DND-41 (cell line): ENCODE measurements at regions not wholly inside any gene's neighbourhood (a gene's known extent, or its start where the extent isn't known, plus 50 kb on each side); places are given as distances from the start of the nearest gene placed in this dataset.

ENCODE experiments used
- ATAC-seq: fragments of 200-7000 bp; cut with Tn5 transposase; 3 replicates; pipeline ENCODE4 v1.9.1; 2021; ENCODE audit warnings: low read depth; ENCODE audit not compliant: insufficient read depth
- DNase-seq: peaks from one replicate; pipeline ENCODE4 v3.0.0-alpha.2; 2020
- H2AFZ ChIP-seq: 2 replicates; pipeline ENCODE4 v1.6.0; 2012; ENCODE audit warnings: low read depth, low read length
- H3K27ac ChIP-seq: 2 replicates; pipeline ENCODE4 v1.5.1; 2012; ENCODE audit warnings: low read length, inconsistent platforms
- H3K27me3 ChIP-seq: fragments of 200-600 bp; sonication (generic); 2 replicates; pipeline ENCODE4 v1.6.0; 2012; ENCODE audit warnings: low read length, mild to moderate bottlenecking, inconsistent platforms; ENCODE audit not compliant: insufficient read depth, poor library complexity
- H3K36me3 ChIP-seq: 2 replicates; pipeline ENCODE4 v1.5.1; 2012; ENCODE audit warnings: low read length, inconsistent platforms; ENCODE audit not compliant: insufficient read depth
- H3K4me1 ChIP-seq: 2 replicates; pipeline ENCODE4 v1.5.1; 2012; ENCODE audit warnings: mild to moderate bottlenecking, low read length; ENCODE audit not compliant: insufficient read depth
- H3K4me2 ChIP-seq: 2 replicates; pipeline ENCODE4 v1.6.0; 2012; ENCODE audit warnings: mild to moderate bottlenecking, moderate library complexity, low read length, inconsistent platforms; ENCODE audit not compliant: insufficient read depth
- H3K4me3 ChIP-seq, 2 experiments: fragments of 200-600 bp in 1 of 2; shearing (Covaris generic) in 1 of 2; 2 replicates each; pipeline ENCODE4 v1.5.1; 2012 to 2016; ENCODE audit warnings: inconsistent platforms in 2 of 2, low read length in 2 of 2, mild to moderate bottlenecking in 2 of 2, low read depth in 1 of 2, moderate library complexity in 1 of 2
- H3K79me2 ChIP-seq: 2 replicates; pipeline ENCODE4 v1.6.0; 2012; ENCODE audit warnings: low read length, inconsistent platforms; ENCODE audit not compliant: insufficient read depth
- H3K9ac ChIP-seq: 2 replicates; pipeline ENCODE4 v1.6.0; 2012; ENCODE audit warnings: low read depth, mild to moderate bottlenecking, inconsistent platforms, low read length, moderate library complexity
- H3K9me3 ChIP-seq: 2 replicates; pipeline ENCODE4 v1.5.1; 2012; ENCODE audit warnings: low read length, moderate library complexity, mild to moderate bottlenecking, inconsistent platforms; ENCODE audit not compliant: insufficient read depth, severe bottlenecking
- H4K20me1 ChIP-seq: 2 replicates; pipeline ENCODE4 v1.6.0; 2012; ENCODE audit warnings: low read length; ENCODE audit not compliant: insufficient read depth
- EZH2 ChIP-seq: IDR thresholded peaks from 3 replicates; pipeline ENCODE4 v1.6.1; 2012; ENCODE audit warnings: borderline replicate concordance, low read depth, mild to moderate bottlenecking, moderate library complexity, low read length, inconsistent platforms; ENCODE audit not compliant: severe bottlenecking
- TF ChIP-seq, protein P1 (sequence below): IDR thresholded peaks from 2 replicates; pipeline ENCODE4 v1.5.1; 2012; ENCODE audit warnings: borderline replicate concordance, low read length, moderate library complexity, mild to moderate bottlenecking; ENCODE audit not compliant: poor library complexity, severe bottlenecking; ENCODE audit errors: extremely low read depth

DNA sequence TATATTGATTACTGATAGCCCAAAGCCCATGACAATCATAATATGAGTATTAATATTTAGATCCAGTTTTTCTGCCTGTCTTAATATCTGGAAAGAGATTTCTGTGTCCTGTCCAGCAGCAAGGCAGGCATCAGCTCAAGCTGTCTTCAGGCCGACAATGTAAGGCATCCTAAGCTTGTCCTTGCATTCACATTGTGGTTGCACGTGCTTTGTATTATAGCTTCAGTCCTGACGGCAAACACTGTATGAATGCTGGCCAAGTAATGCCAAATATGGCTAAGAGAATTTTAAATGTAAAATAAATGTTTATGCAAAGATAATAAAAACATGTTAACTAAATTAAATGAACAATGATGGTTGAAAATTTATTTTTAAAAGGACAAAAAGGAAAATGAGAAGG is 255.7 kb upstream of the RPS6KA3 start:
- no peak for TF ChIP-seq EZH2
- TF ChIP-seq, protein P1, sequence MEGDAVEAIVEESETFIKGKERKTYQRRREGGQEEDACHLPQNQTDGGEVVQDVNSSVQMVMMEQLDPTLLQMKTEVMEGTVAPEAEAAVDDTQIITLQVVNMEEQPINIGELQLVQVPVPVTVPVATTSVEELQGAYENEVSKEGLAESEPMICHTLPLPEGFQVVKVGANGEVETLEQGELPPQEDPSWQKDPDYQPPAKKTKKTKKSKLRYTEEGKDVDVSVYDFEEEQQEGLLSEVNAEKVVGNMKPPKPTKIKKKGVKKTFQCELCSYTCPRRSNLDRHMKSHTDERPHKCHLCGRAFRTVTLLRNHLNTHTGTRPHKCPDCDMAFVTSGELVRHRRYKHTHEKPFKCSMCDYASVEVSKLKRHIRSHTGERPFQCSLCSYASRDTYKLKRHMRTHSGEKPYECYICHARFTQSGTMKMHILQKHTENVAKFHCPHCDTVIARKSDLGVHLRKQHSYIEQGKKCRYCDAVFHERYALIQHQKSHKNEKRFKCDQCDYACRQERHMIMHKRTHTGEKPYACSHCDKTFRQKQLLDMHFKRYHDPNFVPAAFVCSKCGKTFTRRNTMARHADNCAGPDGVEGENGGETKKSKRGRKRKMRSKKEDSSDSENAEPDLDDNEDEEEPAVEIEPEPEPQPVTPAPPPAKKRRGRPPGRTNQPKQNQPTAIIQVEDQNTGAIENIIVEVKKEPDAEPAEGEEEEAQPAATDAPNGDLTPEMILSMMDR, result no peak
- no peak overlapping the region for H3K4me2 ChIP-seq
- H2AFZ ChIP-seq, result no peak overlapping the region
- no peaks in the 10 kb centered on the region for H3K9me3 ChIP-seq
- no peak for DNase-seq
- no peak overlapping the region for H3K27ac ChIP-seq
- H3K27me3 ChIP-seq, result no peaks in the 10 kb centered on the region
- H3K4me3 ChIP-seq, result no peak overlapping the region
- no peaks in the 10 kb centered on the region for H3K36me3 ChIP-seq
- H3K4me1 ChIP-seq, result peaks cover 7% of the 10 kb centered on the region
- no peaks in the 10 kb centered on the region for H3K79me2 ChIP-seq
- H3K9ac ChIP-seq, result no peak overlapping the region
- no peak for ATAC-seq
- no peaks in the 10 kb centered on the region for H4K20me1 ChIP-seq

DNA sequence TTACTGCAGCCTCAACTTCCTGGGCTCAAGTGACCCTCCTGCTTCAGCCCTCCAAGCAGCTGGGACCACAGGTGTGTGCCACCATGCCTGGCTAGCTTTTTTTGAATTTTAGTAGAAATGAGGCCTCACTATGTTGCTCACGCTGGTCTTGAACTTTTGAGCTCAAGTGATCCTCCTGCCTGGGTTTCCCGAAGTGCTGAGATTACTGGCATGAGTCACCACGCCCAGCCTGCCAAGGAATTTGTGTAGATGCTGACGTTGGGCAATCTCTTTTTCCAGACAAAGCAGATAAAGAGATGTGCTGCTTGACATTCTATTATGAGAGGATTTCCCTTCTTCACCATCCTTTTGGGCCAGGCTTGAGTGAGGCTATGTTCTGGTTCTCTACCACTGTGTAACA is 254.5 kb upstream of the RPS6KA3 start:
- H3K9ac ChIP-seq, result no peak overlapping the region
- no peak overlapping the region for H2AFZ ChIP-seq
- no peaks in the 10 kb centered on the region for H3K9me3 ChIP-seq
- no peaks in the 10 kb centered on the region for H3K27me3 ChIP-seq
- no peak overlapping the region for H3K4me3 ChIP-seq
- no peaks in the 10 kb centered on the region for H3K79me2 ChIP-seq
- H3K27ac ChIP-seq, result no peak overlapping the region
- peaks cover 7% of the 10 kb centered on the region for H3K4me1 ChIP-seq
- ATAC-seq (no peak), DNase-seq (no peak)
- H4K20me1 ChIP-seq, result no peaks in the 10 kb centered on the region
- no peak overlapping the region for H3K4me2 ChIP-seq
- no peaks in the 10 kb centered on the region for H3K36me3 ChIP-seq
- TF ChIP-seq, protein P1, result no peak
- no peak for TF ChIP-seq EZH2

DNA sequence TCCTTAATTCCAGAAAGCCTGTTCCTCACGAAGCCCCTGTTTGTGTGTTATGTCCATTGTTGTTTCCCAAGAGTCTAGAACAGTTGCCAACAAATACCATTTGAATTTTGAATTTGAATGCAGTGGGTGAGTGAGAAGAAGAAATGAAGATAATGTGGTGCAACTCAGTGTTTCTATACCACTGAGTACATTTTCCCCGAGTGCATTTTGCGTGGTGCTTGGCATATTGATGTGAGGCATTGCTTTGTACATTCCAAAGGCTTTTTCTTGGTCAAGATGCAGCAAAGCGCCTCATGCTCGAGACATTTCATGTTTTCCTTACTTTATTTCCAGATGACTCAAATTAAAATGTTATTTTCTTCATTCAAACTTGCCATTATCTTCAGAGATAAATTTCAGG is 253.1 kb upstream of the RPS6KA3 start:
- H4K20me1 ChIP-seq, result no peaks in the 10 kb centered on the region

More for the DNA sequence above, 253.1 kb upstream of the RPS6KA3 start:
- no peak overlapping the region for H2AFZ ChIP-seq
- H3K36me3 ChIP-seq, result no peaks in the 10 kb centered on the region
- H3K9ac ChIP-seq, result no peak overlapping the region
- no peak overlapping the region for H3K27ac ChIP-seq
- no peaks in the 10 kb centered on the region for H3K79me2 ChIP-seq
- H3K4me3 ChIP-seq, result no peak overlapping the region
- no peak for DNase-seq
- TF ChIP-seq, protein P1, result no peak
- no peak for TF ChIP-seq EZH2
- no peak for ATAC-seq
- no peak overlapping the region for H3K4me2 ChIP-seq
- H3K4me1 ChIP-seq, result peaks cover 7% of the 10 kb centered on the region
- no peaks in the 10 kb centered on the region for H3K9me3 ChIP-seq
- H3K27me3 ChIP-seq, result no peaks in the 10 kb centered on the region
